NCI-H2107 treated with DMSO at 0.1 percent for 48 hours (cell line): ENCODE measurements at regions not wholly inside any gene's neighbourhood (a gene's known extent, or its start where the extent isn't known, plus 50 kb on each side); places are given as distances from the start of the nearest gene placed in this dataset.

Experiments used
- DNase-seq: peaks from one replicate; lab custom pipeline; 2025; ENCODE audit not compliant: unreplicated experiment; lab: John Stamatoyannopoulos, UW

GRCh38 chr2:12300927-12301326 lies 415.8 kb upstream of the TRIB2 start:
- no peak for DNase-seq

GRCh38 chr2:12302140-12302539 lies 414.6 kb upstream of the TRIB2 start:
- no peak for DNase-seq

- DNase-seq, result no peak
Observed at GRCh38 chr2:12302691-12303090, 414.0 kb upstream of the TRIB2 start.

GRCh38 chr2:12303181-12304030 lies 413.3 kb upstream of the TRIB2 start:
- DNase-seq, result no peak

- no peak for DNase-seq
Observed at GRCh38 chr2:12304564-12305171, 412.1 kb upstream of the TRIB2 start.

DNA sequence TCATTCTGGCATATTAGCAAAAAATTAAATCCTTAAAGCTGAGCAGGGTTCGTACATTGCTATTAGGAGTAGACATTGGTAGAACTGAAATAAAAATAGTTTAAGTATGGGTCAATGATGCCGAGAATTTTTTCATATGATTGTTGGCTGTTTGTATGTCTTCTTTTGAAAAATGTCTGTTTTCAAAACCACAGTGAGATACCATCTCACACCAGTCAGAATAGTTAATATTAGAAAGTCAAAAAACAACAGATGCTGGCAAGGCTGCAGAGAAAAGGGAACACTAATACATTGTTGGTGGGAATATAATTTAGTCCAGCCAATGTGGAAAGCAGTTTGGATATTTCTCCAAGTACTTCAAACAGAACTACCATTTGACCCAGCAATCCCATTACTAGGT lies 410.8 kb upstream of the TRIB2 start:
- no peak for DNase-seq

- DNase-seq, result no peak
Observed at GRCh38 chr2:12310399-12310798, 406.3 kb upstream of the TRIB2 start.

GRCh38 chr2:12313445-12314126 lies 403.1 kb upstream of the TRIB2 start:
- no peak for DNase-seq

DNA sequence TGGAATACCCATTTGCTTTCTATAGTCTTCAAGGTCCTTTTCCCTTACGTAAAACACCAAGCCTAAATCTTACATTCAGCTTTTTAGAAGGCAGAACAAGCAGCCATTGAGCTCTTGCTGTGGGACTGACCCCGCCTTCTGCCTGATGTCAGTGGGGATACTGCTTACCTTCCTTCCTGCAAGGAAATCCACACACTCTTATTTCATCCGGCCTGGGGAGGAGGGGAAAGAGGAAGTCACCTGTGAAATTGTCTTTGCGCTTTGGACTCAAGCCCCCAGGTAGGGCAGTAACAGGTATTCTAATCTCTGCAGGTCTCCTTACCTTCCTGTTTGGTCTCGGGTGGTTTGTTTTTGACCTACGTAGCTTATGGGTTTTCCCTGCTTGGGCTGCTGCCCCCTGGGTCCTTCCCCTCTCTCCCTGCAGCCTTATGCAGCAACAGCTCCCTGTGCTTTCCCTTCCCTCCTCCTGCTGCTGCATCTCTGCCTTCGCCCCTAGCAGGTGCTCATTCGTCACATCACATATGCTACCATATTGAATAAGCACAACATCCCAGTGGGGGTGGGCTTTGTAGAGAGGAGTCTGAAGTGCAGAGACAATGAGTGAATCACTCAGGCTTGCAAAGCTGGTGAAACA lies 402.5 kb upstream of the TRIB2 start:
- no peak for DNase-seq

DNA sequence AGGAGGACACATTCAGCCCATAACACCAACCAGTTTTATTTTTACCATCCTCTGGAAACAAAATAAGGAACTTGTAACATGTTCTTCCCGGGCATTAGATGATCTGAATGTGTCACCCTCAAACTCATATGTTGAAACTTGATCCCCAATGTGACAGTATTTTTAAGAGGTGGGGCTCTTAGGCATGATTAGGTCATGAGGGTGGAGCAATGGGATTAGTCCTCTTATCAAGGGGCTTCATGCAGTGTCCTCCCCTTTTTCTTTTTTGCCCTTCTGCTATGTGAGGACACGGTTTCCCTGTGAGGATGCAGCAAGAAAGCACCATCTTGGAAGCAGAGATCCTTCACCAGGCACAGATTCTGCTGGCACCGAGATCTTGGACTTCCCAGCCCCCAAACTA lies 401.5 kb upstream of the TRIB2 start:
- DNase-seq, result no peak

- no peak for DNase-seq
Observed at GRCh38 chr2:12316476-12316875, 400.3 kb upstream of the TRIB2 start.

GRCh38 chr2:12317286-12317685 lies 399.4 kb upstream of the TRIB2 start:
- no peak for DNase-seq

GRCh38 chr2:12317814-12318426 lies 398.8 kb upstream of the TRIB2 start:
- no peak for DNase-seq

- DNase-seq, result no peak
Observed at GRCh38 chr2:12318427-12319057, 398.2 kb upstream of the TRIB2 start.

DNA sequence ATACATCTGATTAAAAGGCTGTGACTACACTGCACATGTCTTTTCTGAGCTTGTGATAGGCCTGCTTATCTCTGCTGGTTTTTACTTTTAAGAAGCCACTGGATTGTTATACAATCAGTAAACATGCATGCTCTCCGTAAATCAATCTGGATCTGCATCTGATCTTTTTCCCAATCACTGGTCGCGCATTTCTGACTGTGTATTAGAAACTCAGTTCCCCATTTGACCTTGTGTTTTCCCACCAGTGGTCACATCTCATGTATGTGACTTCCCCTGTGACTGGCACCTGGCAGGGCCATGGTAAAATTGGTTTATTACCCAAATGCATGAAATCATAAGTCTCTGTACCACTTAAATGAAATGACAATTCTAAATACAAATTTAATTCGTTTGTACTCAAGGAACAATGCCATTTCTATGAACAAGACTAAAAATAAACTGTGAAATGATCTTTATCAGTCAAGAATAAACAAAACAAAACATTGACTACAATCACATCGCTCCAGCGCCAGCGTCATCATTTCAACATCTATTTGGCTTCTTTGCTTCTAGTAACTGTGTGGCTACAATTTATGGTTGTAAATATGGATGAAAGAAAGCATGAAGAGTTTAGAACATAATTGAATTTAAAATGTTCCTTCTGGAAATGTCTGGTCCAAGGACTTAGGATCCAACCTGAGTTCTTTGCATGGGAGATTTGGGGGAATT lies 396.6 kb upstream of the TRIB2 start:
- no peak for DNase-seq

DNA sequence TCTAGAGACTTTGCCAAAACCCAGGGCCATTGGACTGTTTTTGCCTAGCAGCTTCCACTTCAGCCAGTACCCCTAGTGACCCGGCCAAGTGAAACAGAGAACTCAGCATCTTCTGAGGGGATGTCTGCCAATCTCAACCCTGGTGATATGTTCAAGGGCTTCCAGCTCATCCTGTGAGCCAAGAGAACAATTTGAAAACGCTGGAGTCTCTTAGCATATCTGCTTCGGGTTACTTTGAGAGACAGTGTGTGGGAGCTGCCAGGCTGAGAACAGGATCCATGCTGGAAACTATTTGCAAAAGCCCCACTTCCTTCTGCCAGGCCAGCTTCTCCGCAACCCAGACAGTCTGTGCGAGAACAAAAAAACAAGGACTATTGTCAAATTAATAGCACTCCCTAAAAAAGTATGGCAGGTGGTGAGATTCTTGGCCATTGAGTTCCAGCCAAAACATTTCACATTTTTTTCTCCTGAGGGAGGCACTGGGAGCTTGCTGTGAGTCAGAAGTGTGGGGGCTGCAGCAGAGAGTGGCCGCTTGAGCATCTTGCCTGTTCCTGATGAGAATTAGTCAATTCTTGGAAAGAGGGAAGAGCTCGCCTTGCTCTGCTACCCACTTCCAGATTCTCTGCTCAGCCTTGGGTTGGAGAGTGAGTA lies 395.6 kb upstream of the TRIB2 start:
- no peak for DNase-seq

GRCh38 chr2:12321886-12322285 lies 394.9 kb upstream of the TRIB2 start:
- DNase-seq, result no peak

DNA sequence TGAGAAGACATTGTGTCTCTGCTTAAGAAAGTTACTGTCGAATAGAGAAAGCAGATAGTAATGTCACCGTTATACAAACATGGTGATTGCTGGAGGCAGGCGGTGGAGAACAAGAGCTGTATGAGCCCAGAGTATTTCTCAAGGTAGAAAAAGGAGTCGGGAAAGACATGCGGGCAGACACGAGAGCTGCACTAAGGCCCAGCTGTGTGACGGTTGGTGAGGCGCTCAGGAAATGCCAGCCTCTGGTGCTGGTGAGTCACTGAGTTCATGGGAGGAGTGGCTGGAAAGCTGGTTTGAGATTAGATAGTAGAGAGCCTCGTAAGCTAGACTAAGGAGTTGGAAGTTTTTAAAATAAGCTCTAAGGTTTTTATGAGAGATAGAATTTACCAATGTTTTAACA lies 390.9 kb upstream of the TRIB2 start:
- no peak for DNase-seq

- DNase-seq, result no peak
Observed at GRCh38 chr2:12326449-12327190, 390.1 kb upstream of the TRIB2 start.
